ENCODE measurements at regions not wholly inside any gene's neighbourhood (a gene's known extent, or its start where the extent isn't known, plus 50 kb on each side); places are given as distances from the start of the nearest gene placed in this dataset.

GRCh38 chr1:10962483-10962882 lies 50.0 kb upstream of the TARDBP start:
- TF ChIP-seq CTCF (IDR thresholded peaks at IDR 0.05), result no peak
- TF ChIP-seq POLR2AphosphoS5 (IDR thresholded peaks at IDR 0.05), result no peak
- no peak for TF ChIP-seq POLR2A (IDR thresholded peaks at IDR 0.05)
- TF ChIP-seq EP300 (IDR thresholded peaks at IDR 0.05), result no peak
